HPDE6-E6E7 (cell line): ENCODE measurements at regions not wholly inside any gene's neighbourhood (a gene's known extent, or its start where the extent isn't known, plus 50 kb on each side); places are given as distances from the start of the nearest gene placed in this dataset.

Experiments used
- DNase-seq: peaks from one replicate; pipeline ENCODE4 v3.0.0; 2011; ENCODE audit warnings: missing footprints; ENCODE audit errors: extremely low spot score

GRCh38 chr5:128591598-128592455 lies 53.8 kb upstream of the FBN2 start:
- DNase-seq = no peak

- DNase-seq = no peak
These were observed 58.0 kb upstream of the FBN2 start for GRCh38 chr5:128596071-128596470.

GRCh38 chr5:128597156-128597555 lies 59.1 kb upstream of the FBN2 start:
- DNase-seq = no peak

DNA sequence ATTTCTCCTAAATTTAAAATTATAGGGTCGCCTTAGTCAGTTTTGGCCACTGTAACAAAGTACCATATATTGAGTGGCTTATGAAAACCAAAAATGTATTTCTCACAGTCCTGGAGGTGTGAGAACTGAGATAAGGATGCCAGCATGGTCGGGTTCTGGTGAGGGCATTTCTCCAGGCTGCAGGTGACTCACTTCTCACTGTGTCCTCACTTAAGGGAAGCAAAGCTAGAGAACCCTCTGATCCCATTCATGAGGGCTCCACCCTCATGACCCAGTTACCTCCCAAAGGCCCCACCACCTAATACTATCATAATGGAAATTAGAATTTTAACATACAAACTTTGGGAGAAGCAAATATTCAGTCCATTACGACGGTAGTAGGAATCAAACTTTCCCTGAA lies 75.1 kb upstream of the FBN2 start:
- no peak for DNase-seq

GRCh38 chr5:128613766-128614165 lies 75.7 kb upstream of the FBN2 start:
- no peak for DNase-seq

DNA sequence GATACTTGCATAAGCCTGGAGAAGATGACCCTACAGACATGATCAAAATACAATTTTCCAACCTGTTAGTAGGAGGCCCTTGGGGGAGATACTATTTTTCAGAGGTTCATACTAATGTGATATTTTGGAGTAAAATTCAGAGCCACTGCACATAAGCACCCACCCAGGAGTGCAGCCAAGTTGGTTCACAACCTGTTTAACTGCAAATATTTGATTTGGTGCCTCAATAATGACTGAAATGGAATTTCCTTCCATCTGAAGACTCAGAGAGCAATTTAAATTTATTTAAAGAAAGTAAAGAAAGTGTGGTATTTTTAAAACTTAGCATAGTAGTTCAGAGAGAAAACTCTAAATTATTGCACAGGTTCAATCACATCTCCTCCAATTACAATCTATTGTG lies 77.5 kb upstream of the FBN2 start:
- no peak for DNase-seq

DNA sequence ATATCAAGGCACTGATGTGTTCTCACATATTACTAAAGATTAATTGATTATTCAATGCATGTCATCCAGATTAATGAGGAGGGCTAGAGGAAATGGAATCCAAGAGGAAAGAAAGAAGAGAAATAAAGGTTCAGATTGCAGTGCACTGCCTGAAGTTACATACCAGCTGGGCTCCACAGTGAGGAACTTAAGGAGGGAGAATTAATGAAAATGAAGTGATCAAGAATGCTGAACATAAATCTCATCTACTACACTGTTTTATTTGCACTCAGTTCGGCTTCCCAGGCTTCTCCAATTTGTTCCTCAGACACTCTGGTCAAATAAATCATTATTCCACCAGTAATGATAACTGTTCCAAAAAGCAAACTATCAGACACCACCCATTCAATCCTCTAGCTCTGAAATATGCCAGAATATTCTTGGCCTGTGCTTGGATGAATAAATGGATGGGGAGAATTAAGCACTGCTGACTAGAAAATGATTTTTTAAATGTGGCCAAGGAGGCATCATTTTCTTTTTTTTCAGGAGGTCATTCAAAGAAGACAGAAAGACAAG lies 88.6 kb upstream of the FBN2 start:
- DNase-seq = no peak

DNA sequence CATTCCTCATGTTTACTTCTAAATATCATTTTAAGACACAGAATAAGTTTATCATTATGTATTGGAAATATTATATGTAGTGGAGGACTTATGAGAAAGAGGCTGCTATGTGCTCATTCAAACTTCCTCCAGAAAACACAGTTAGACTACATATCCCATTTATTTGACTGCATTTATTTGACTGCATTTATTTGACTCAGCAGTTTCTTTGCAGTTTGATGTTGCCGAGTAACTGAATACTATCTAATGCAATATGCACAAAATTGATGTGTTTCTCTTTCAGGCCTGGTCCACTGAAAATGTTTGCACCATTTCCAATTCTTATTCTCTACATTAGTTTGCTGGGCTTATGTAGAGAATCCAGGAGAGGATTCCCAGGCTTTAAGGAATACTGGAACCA lies 89.9 kb upstream of the FBN2 start:
- no peak for DNase-seq

GRCh38 chr5:128629157-128629556 lies 91.1 kb upstream of the FBN2 start:
- DNase-seq = no peak

- DNase-seq = no peak
These were observed 92.1 kb upstream of the FBN2 start for GRCh38 chr5:128630121-128630520.

- no peak for DNase-seq
These were observed 93.7 kb upstream of the FBN2 start for GRCh38 chr5:128631771-128632170.

GRCh38 chr5:128632264-128632663 lies 94.2 kb upstream of the FBN2 start:
- DNase-seq = no peak

- no peak for DNase-seq
These were observed 95.9 kb upstream of the FBN2 start for GRCh38 chr5:128633901-128634300.

DNA sequence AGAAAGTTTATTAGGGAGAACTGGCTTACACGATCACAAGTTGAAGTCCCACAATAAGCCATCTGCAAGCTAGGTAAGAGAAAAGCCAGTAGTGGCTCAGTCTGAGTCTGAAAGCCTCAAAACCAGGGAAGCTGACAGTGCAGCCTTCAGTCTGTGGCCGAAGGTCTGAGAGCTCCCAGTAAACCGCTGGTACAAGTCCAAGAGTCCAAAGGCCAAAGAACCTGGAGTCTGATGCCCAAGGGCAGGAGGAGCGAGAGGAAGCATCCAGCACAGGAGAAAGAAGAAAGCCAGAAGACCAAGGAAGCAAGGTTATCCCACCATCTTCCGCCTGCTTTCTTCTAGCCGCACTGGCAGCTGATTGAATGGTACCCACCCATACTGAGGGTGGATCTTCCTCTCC lies 97.3 kb upstream of the FBN2 start:
- no peak for DNase-seq

DNA sequence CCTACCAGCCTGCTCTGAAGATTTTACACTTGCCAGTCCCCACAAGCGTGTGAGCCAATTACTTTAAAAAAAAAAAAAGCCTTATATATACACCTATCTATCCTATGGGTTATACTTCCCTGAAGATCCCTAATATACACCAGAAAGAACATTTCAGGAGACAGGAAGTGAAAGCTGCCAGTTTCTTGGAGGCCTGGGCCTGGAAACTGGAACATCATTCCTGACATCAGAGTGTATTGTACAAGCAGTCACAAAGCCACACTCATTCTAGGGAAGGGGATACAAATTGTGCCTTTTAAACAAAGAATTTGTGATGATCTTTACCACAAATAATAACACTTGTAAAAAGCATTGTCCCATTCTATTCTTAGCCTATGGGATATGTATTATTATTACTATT lies 98.3 kb upstream of the FBN2 start:
- no peak for DNase-seq

- DNase-seq = no peak
These were observed 99.0 kb upstream of the FBN2 start for GRCh38 chr5:128637031-128637430.

DNA sequence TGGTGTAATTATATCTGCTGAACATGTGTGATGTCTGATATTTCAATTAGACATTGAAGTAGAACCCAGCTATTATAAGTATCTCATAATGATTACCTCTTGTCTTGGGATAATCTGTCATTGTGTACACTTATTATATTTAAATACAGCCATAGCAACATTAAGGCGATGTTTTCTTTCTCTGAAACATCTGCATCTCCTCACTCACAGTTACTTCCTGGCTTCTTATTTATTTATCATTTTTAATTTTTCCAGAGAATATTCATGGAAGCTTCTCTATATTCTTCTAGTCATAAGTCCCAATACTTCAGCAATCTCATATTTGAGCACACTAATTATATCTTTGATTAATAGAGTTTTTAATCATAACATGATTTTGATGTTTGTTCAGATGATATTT lies 103.8 kb upstream of the FBN2 start:
- no peak for DNase-seq

DNA sequence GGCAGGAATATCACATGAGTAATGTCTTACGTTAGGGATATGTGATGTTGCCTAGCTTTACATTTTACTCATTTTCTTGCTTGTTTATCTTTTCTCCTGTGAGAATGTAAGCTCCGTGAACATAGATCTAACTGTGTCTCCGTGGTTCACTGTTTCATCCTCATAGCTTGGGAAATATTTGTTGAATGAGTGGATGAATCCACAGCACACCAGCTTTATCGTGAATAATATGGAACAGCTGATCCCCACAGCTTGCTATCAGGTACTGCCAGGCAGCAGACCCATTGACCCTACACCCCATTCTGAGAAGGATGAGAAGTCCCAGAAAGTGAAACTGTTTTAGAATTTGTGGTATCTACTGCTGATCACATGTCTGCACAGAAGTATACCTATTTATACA lies 106.8 kb upstream of the FBN2 start:
- DNase-seq = no peak

- no peak for DNase-seq
These were observed 107.5 kb upstream of the FBN2 start for GRCh38 chr5:128645581-128645980.

GRCh38 chr5:128646176-128646575 lies 108.1 kb upstream of the FBN2 start:
- DNase-seq = no peak

GRCh38 chr5:128649192-128649591 lies 111.1 kb upstream of the FBN2 start:
- no peak for DNase-seq

DNA sequence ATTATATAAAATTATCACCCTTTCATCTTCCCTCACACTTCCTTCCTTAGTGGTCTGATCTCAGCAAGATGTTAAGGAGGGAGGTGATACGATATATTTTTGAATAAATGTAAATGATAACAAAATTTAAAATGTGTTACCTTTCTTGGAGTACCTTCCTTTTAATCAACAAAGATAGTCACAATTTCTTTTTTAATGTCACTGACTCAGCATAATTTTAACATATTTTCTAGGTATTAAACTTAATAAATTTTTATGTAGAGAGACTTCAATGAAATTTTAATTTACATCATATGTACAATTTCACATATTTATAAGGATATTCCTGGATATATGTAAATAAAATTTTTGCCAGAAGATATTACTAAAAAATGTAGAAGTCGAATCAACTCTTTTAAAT lies 125.0 kb upstream of the FBN2 start:
- DNase-seq = no peak

DNA sequence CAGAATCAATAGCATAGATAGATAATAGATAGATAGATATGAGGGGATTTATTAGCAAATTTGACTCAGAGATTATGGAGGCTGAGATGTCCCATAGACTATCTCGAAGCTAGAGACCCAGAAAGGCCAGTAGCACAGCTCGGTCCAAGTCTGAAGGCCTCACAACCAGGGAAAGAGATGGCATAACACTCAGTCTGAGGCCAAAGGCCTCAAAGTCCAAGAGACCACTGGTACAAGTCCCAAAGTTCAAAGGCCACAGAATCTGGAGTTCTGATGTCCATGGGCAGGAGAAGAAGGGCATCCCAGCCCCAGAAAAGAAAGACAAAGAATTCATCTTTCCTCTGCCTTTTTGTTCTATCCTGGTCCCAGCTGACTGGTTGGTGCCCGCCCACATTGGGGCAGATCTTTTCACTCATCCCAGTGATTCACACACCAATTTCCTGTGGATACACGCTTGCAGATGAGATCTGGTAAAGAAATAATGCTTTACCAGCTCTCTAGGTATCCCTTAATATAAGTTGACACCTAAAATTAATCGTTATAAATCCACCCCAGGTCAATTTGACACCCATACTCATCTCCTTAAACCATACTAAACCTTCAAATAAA lies 127.8 kb upstream of the FBN2 start:
- no peak for DNase-seq
